KG1 (cell line): ENCODE measurements at regions not wholly inside any gene's neighbourhood (a gene's known extent, or its start where the extent isn't known, plus 50 kb on each side); places are given as distances from the start of the nearest gene placed in this dataset.
"Not testable (repeated sequence)": the region's sequence is repeated elsewhere in the genome, so short reads cannot be mapped to it uniquely, and the experiment has no call there.

ENCODE experiments used
- DNase-seq: peaks from one replicate; lab custom pipeline; 2025; lab: John Stamatoyannopoulos, UW

DNA sequence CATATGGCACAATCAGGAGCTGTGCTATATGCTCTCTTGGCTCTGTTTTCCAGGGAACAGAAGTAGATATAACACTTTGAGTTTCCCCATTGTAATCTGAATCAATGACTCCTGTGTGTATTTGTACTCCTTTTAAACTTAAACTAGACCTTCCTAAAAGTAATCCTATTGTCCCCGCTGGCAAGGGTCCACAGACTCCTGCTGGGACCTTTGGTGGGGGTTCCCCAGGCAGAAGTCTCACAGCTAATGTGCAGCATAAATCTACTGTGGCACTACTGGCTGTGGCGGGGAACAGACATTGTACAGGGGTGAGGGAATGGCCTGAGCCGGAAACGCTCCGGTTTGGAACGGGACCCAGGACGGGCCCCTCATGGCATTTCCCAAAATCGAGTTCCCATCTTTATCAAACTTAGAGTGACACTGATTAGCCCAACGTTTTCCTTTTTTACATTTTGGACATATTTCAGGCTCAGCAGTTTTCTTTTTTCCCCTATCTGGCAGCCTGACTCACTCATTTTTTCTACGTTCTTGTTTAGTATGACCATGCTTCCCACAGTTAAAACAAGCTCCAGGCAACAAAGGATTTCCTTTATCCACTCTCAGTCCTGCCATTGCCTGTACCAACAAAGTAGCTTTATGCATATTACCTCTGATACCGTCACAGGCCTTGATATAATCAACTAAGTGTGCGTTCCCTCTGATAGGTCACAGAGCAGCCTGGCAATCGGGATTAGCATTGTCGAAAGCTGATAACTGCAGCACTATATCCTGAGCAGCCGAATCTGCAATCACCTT, 59.5 kb upstream of the LPCAT1 start:
- not testable (repeated sequence) for DNase-seq

DNA sequence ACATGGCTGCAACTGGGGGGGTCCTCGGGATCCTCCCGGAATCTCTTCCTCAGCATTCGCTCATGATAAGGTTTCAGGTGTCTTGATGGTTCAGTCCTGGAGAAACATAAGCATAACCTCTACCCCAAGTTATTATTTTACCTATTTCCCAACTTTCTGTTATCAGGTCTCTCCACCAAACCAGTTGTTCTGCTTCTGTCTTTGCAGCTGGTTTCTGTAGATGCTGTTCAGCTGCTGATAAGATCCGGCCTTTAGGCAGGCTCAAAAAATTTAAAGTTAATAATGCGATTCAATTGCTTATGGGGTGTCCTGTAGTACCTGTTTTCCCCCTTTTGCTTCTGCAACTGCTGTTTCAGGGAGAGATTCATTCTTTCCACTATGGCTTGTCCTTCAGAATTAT, 55.6 kb upstream of the LPCAT1 start:
- DNase-seq = not testable (repeated sequence)

DNA sequence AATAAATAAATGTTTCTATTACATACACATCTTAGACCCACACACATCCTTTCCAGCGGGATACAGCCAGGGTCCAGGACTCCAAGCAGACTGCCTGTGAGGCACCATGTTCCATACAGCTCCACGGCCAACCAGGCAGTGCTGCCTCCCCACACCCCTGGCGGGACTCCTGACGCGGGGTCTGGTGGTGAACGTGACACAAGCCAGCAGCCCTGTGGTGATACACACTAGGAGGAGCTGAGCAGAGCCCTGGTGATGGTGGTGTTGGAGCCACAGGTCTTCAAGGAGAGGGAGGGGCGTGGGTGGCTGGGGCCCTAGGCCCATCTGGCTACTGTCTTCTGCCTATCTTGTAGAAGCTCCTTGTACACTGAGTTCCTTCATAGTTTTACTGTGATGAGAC, 53.1 kb upstream of the LPCAT1 start:
- not testable (repeated sequence) for DNase-seq

DNA sequence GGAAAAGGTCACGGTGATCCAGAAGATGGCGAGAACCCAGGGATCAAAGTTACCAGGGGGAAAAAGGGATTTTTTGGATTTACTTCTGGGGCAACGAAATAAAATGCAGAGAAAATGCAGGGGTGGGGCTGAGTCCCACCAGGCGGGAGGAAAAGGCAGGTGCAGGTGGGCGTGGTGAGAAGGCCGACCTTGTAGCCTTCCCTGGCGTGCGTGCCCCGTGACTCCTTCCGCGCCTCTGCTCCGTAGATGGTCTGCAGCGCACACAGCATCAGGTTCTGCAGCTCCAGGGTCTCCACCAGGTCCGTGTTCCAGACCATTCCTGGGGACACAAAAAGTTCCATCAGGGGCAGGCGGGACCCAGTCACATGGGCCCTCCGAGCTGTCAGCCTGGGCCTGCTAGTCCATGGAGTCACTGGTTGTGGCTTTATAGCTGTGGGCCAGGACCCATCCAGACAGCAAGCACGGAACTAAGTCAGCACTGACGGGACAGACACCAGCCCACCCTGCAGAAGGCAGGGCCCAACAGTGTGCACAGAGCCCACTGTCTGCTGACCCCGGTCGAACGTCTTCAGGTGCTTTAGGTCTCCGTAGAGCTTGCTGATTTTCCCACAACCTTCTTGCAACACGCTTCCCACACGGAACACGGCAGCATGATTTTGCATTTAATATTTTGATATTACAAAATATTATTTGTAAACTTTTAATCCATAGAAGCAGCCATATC, 52.4 kb upstream of the LPCAT1 start:
- DNase-seq = not testable (repeated sequence)

DNA sequence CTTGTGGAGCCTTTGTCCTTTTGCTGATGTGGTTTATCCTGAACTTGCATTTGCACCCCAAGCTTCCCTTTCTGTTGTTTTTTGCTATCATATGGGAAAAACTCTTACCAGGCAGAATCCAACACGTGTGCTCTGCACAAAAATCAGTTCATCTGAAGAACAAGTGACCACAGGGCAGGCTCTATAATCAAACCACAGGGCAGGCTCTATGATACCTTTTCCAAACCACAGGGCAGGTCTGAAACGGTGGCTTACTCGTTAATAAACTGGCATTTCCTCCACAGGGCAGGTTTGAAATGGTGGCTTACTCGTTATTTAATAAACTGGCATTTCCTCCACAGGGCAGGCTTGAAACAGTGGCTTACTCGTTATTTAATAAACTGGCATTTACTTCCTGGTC, 51.7 kb upstream of the LPCAT1 start:
- not testable (repeated sequence) for DNase-seq

DNA sequence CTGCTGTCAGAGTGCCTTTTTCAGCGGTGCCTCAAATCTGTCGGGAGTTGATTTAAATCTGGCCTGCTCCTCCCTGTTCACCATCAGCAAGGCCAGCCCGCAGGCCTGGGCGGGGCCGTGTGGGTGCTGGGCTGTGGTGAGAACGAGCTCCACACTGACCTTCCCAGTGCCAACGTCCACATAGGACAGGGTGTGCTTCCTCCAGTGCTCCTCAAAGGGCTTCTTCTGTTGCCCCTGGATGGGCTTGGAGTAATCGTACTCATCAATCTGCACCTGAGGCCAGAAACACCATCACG, 50.2 kb upstream of the LPCAT1 start:
- not testable (repeated sequence) for DNase-seq

DNA sequence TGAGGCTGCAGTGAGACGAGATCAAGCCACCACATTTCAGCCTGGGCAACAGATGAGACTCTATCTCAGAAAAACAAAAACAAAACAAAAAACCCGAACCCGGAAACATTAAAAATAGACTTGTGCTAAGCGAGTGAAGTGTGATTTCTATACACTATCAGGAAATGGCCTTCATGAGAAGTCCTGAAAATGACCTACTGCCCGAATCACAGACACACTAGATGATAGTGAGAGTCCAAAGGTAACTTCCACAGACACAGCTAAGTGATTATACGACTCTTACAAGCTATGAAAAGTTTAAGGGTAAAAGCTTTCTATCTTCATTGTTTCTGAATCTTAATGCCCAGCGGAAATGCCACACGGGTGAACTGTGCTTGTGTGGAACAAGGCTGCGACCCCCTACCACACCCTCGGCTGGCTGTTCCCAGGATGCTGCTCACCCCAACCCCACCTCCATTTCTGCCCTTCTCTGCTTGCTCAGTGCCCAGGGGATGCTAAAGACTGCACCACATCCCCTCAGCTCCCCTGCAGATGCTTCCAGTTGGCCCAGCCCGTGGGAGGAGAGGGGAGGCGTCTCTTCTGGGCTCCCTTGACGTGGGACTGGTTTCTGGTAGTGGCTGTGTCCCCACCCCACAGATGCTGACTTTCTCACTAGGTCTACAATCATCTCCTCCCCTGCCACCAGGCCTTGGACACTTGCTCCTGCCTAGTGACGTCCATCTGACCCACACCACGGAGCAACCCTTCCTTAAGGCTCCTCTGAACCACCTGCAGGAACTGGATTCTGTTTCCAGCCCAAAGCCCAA, 49.7 kb upstream of the LPCAT1 start:
- DNase-seq = not testable (repeated sequence)
